Renal cortex interstitium (tissue), 11 donors: ENCODE measurements at regions not wholly inside any gene's neighbourhood (a gene's known extent, or its start where the extent isn't known, plus 50 kb on each side); places are given as distances from the start of the nearest gene placed in this dataset.
"Not testable (repeated sequence)": the region's sequence is repeated elsewhere in the genome, so short reads cannot be mapped to it uniquely, and the experiment has no call there.

Experiments
- DNase-seq, 11 donors: peaks; one replicate each; pipeline ENCODE4 v3.0.0-alpha.2; 2013; ENCODE audit warnings: low read depth in 9 of 11, low spot score in 4 of 11; ENCODE audit errors: extremely low read depth in 1 of 11

GRCh38 chr6:141550471-141550870 is 582.3 kb upstream of the GJE1 start:
- no peak for DNase-seq

GRCh38 chr6:141548966-141549365 is 583.8 kb upstream of the GJE1 start:
- no peak for DNase-seq

- DNase-seq: no peak
Measured at GRCh38 chr6:141541581-141542324, 591.0 kb upstream of the GJE1 start.

- DNase-seq: no peak
Measured at GRCh38 chr6:141540207-141540606, 592.5 kb upstream of the GJE1 start.

- no peak for DNase-seq
Measured at GRCh38 chr6:141539617-141540016, 593.1 kb upstream of the GJE1 start.

GRCh38 chr6:141532211-141532610 is 600.5 kb upstream of the GJE1 start:
- no peak for DNase-seq

GRCh38 chr6:141531040-141531439 is 601.7 kb upstream of the GJE1 start:
- no peak for DNase-seq

GRCh38 chr6:141528596-141528995 is 604.1 kb upstream of the GJE1 start:
- DNase-seq: no peak

- DNase-seq: no peak
Measured at GRCh38 chr6:141526985-141527384, 605.7 kb upstream of the GJE1 start.

GRCh38 chr6:141521440-141521839 is 611.3 kb upstream of the GJE1 start:
- DNase-seq: no peak

- no peak for DNase-seq
Measured at GRCh38 chr6:141513830-141514229, 618.9 kb upstream of the GJE1 start.

- DNase-seq: no peak
Measured at GRCh38 chr6:141510803-141511202, 621.9 kb upstream of the GJE1 start.

GRCh38 chr6:141506062-141506461 is 626.7 kb upstream of the GJE1 start:
- DNase-seq: not testable (repeated sequence)

- DNase-seq: not testable (repeated sequence)
Measured at GRCh38 chr6:141504318-141504717, 628.4 kb upstream of the GJE1 start.

- no peak for DNase-seq
Measured at GRCh38 chr6:141501616-141502015, 631.1 kb upstream of the GJE1 start.

GRCh38 chr6:141498977-141499376 is 633.7 kb upstream of the GJE1 start:
- no peak for DNase-seq

- DNase-seq: no peak
Measured at GRCh38 chr6:141492521-141493284, 640.0 kb upstream of the GJE1 start.

- DNase-seq: no peak
Measured at GRCh38 chr6:141491684-141492083, 641.0 kb upstream of the GJE1 start.

GRCh38 chr6:141490982-141491381 is 641.7 kb upstream of the GJE1 start:
- DNase-seq: no peak

GRCh38 chr6:141488488-141488887 is 644.2 kb upstream of the GJE1 start:
- no peak for DNase-seq

GRCh38 chr6:141486942-141487341 is 645.8 kb upstream of the GJE1 start:
- no peak for DNase-seq
